GM23248 (cell line): ENCODE measurements at regions not wholly inside any gene's neighbourhood (a gene's known extent, or its start where the extent isn't known, plus 50 kb on each side); places are given as distances from the start of the nearest gene placed in this dataset.
"Not testable (repeated sequence)": the region's sequence is repeated elsewhere in the genome, so short reads cannot be mapped to it uniquely, and the experiment has no call there.

Experiments
- DNase-seq: peaks from one replicate; pipeline ENCODE4 v3.0.0-alpha.2; 2015
- H2AFZ ChIP-seq: fragments of 200-600 bp; sonication (generic); 2 replicates; pipeline ENCODE4 v1.6.1; 2016; ENCODE audit warnings: antibody characterized with exemption
- H3F3A ChIP-seq: fragments of 200-600 bp; sonication (generic); 2 replicates; pipeline ENCODE4 v1.6.1; 2016; ENCODE audit warnings: mild to moderate bottlenecking, antibody characterized with exemption, mixed run types; ENCODE audit not compliant: insufficient read depth
- H3K27ac ChIP-seq: fragments of 200-600 bp; sonication (generic); 2 replicates; pipeline ENCODE4 v1.5.1; 2016; ENCODE audit warnings: mild to moderate bottlenecking
- H3K27me3 ChIP-seq: fragments of 200-600 bp; sonication (generic); replicated peaks from 2 replicates; pipeline ENCODE4 v1.6.1; 2016; ENCODE audit warnings: mild to moderate bottlenecking; ENCODE audit not compliant: insufficient read depth
- H3K36me3 ChIP-seq: fragments of 200-600 bp; sonication (generic); 2 replicates; pipeline ENCODE4 v1.6.1; 2016; ENCODE audit warnings: low read depth, mild to moderate bottlenecking
- H3K4me1 ChIP-seq: fragments of 200-600 bp; sonication (generic); 2 replicates; pipeline ENCODE4 v1.6.1; 2016; ENCODE audit warnings: mild to moderate bottlenecking; ENCODE audit not compliant: insufficient read depth
- H3K4me2 ChIP-seq: fragments of 200-600 bp; sonication (generic); one replicate; pipeline ENCODE4 v1.6.1; 2016; ENCODE audit warnings: mild to moderate bottlenecking; ENCODE audit not compliant: unreplicated experiment
- H3K4me3 ChIP-seq: fragments of 200-600 bp; sonication (generic); 2 replicates; pipeline ENCODE4 v1.5.1; 2016; ENCODE audit warnings: mild to moderate bottlenecking
- H3K79me2 ChIP-seq: fragments of 200-600 bp; sonication (generic); 2 replicates; pipeline ENCODE4 v1.6.1; 2016; ENCODE audit warnings: mild to moderate bottlenecking; ENCODE audit not compliant: insufficient read depth
- H3K9ac ChIP-seq: fragments of 200-600 bp; sonication (generic); 2 replicates; pipeline ENCODE4 v1.6.1; 2016; ENCODE audit warnings: mild to moderate bottlenecking
- H3K9me2 ChIP-seq: fragments of 200-600 bp; sonication (generic); 2 replicates; pipeline ENCODE4 v1.6.1; 2016; ENCODE audit warnings: mixed run types, mild to moderate bottlenecking, moderate library complexity; ENCODE audit not compliant: insufficient read depth
- H3K9me3 ChIP-seq: fragments of 200-600 bp; sonication (generic); one replicate; pipeline ENCODE4 v1.6.1; 2017; ENCODE audit warnings: low read depth
- H4K20me1 ChIP-seq: fragments of 200-600 bp; sonication (generic); 2 replicates; pipeline ENCODE4 v1.6.0; 2016; ENCODE audit not compliant: insufficient read depth
- EZH2 ChIP-seq: fragments of 200-600 bp; sonication (generic); IDR thresholded peaks from 2 replicates; pipeline ENCODE4 v1.6.1; 2018; ENCODE audit warnings: antibody characterized with exemption, mild to moderate bottlenecking; ENCODE audit not compliant: insufficient read depth, poor library complexity, severe bottlenecking
- EZH2phosphoT487 ChIP-seq: fragments of 200-600 bp; sonication (generic); IDR thresholded peaks from 2 replicates; pipeline ENCODE4 v1.6.1; 2018; ENCODE audit warnings: antibody characterized with exemption, moderate library complexity, mild to moderate bottlenecking, low read depth; ENCODE audit not compliant: insufficient read depth
- WGBS, 2 experiments: methylation state at CpG; one replicate each; pipeline ENCODE4 v1.1.6; 2015 to 2017; ENCODE audit warnings: low lambda C conversion rate in 2 of 2, low coverage in 1 of 2; ENCODE audit errors: missing lambda C conversion rate in 2 of 2; 5-methylcytosine and 5-hydroxymethylcytosine counted together
- in situ Hi-C: fragments of 300-500 bp; cut with MboI; formaldehyde crosslinking; loops from 2 replicates; pipeline ENCODE4 v1.15.0; 2020

DNA sequence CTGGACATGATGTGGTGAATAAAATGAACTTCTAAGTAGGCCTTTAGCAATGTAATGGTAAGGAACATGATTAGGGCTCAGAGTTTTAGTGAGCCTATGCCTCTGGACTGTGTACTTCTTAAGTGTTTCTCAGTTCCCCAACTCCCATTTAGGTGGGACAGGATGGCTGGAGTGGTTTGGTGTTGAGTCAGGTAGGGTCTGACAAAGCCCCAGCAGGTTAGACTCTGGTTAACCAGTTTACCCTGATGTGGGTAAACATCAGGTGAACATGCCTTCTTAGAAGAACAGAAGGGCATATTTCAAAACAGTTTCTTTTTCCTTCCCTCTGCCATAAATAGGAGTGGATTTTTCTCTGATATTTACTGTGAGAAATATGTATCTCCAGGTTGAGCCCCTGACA is 1548.7 kb downstream of the GRIK2 start:
- Histone ChIP-seq H3F3A (no peaks in the 10 kb centered on the region), H3K9ac (no peak overlapping the region), H3K4me1 (no peaks in the 10 kb centered on the region), H3K36me3 (no peaks in the 10 kb centered on the region), H3K4me3 (no peak overlapping the region), H4K20me1 (no peaks in the 10 kb centered on the region), H3K9me2 (no peaks in the 10 kb centered on the region), H3K9me3 (no peaks in the 10 kb centered on the region), H3K27me3 (no peaks in the 10 kb centered on the region), H3K79me2 (no peaks in the 10 kb centered on the region), H3K27ac (no peak overlapping the region), H2AFZ (no peak overlapping the region), H3K4me2 (no peak overlapping the region)
- TF ChIP-seq EZH2 (no peak), EZH2phosphoT487 (no peak)
- in situ Hi-C loops = no loop called here
- DNase-seq = no peak

DNA sequence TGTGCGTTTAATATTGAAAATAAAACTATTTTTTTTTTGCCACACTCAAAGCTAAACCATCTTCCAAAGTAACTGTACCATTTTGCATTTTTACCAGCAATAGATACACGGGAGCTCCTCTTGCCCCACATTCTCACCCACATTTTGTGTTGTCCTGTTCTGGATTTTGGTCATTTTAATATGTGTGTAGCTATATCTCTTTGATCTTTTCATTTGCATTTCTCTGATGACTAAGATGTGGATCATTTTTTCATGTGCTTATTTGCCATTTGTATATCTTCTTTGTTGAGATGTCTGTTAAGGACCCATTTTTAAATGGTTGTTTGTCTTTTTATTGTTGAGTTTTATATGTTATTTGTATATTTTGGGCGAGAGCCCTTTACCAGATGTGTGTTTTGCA is 1543.5 kb downstream of the GRIK2 start:
- no peak overlapping the region for H3K4me3 ChIP-seq
- no peak overlapping the region for H2AFZ ChIP-seq
- no peak overlapping the region for H3K4me2 ChIP-seq
- no peaks in the 10 kb centered on the region for H4K20me1 ChIP-seq
- no peaks in the 10 kb centered on the region for H3K9me3 ChIP-seq
- no peak overlapping the region for H3K27ac ChIP-seq
- in situ Hi-C loops = no loop called here
- H3F3A ChIP-seq = no peaks in the 10 kb centered on the region
- H3K9me2 ChIP-seq = no peaks in the 10 kb centered on the region
- no peak for DNase-seq
- WGBS, 2 experiments = 14 to 17% methylated on average over 3 of the region's 3 CpGs
- TF ChIP-seq EZH2phosphoT487 (no peak), EZH2 (no peak)
- no peaks in the 10 kb centered on the region for H3K79me2 ChIP-seq
- H3K36me3 ChIP-seq = no peaks in the 10 kb centered on the region
- no peaks in the 10 kb centered on the region for H3K4me1 ChIP-seq
- H3K9ac ChIP-seq = no peak overlapping the region
- H3K27me3 ChIP-seq = no peaks in the 10 kb centered on the region

GRCh38 chr6:102928109-102928508 is 1534.6 kb downstream of the GRIK2 start:
- no peaks in the 10 kb centered on the region for H3K4me1 ChIP-seq
- H3K9me3 ChIP-seq = no peaks in the 10 kb centered on the region
- H3K27me3 ChIP-seq = no peaks in the 10 kb centered on the region
- no peaks in the 10 kb centered on the region for H3K36me3 ChIP-seq
- no peak overlapping the region for H3K4me2 ChIP-seq
- no peak for DNase-seq
- in situ Hi-C loops = no loop called here
- no peak overlapping the region for H2AFZ ChIP-seq
- H3K27ac ChIP-seq = no peak overlapping the region
- no peaks in the 10 kb centered on the region for H4K20me1 ChIP-seq
- no peaks in the 10 kb centered on the region for H3F3A ChIP-seq
- no peak overlapping the region for H3K9ac ChIP-seq
- no peak overlapping the region for H3K4me3 ChIP-seq
- H3K9me2 ChIP-seq = no peaks in the 10 kb centered on the region
- 25 to 30% methylated on average over 3 of the region's 3 CpGs for WGBS, 2 experiments
- no peaks in the 10 kb centered on the region for H3K79me2 ChIP-seq
- TF ChIP-seq EZH2 (no peak), EZH2phosphoT487 (no peak)

DNA sequence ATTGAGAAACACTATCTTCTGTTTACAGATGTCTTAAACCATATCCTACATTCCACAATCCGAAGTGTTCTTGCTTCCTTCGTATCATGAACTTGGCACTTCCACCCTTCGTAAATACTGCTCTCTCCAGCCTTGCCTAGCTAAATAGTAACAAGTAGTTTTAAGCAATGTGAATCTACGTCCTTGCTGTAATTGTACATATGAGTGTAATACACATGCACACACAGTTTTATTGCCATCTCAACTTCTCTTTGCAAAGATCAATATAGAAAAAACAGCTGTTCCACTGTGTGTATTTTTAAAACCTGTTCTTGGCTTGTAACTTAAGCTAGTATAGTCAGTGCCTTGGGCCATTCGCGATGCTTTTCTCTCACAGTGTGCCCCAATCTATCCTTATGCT is 1524.7 kb downstream of the GRIK2 start:
- no peaks in the 10 kb centered on the region for H3K36me3 ChIP-seq
- no peak for DNase-seq
- H3K9me2 ChIP-seq = no peaks in the 10 kb centered on the region
- H3K27me3 ChIP-seq = no peaks in the 10 kb centered on the region
- no peak for TF ChIP-seq EZH2phosphoT487
- TF ChIP-seq EZH2 = no peak
- no peaks in the 10 kb centered on the region for H3K9me3 ChIP-seq
- no peak overlapping the region for H3K4me2 ChIP-seq
- H3K9ac ChIP-seq = no peak overlapping the region
- H3K4me1 ChIP-seq = no peaks in the 10 kb centered on the region
- H3F3A ChIP-seq = no peaks in the 10 kb centered on the region
- no peaks in the 10 kb centered on the region for H3K79me2 ChIP-seq
- 16 to 18% methylated on average over 6 of the region's 6 CpGs for WGBS, 2 experiments
- no peak overlapping the region for H2AFZ ChIP-seq
- H4K20me1 ChIP-seq = no peaks in the 10 kb centered on the region
- no peak overlapping the region for H3K27ac ChIP-seq
- no peak overlapping the region for H3K4me3 ChIP-seq
- in situ Hi-C loops = no loop called here

DNA sequence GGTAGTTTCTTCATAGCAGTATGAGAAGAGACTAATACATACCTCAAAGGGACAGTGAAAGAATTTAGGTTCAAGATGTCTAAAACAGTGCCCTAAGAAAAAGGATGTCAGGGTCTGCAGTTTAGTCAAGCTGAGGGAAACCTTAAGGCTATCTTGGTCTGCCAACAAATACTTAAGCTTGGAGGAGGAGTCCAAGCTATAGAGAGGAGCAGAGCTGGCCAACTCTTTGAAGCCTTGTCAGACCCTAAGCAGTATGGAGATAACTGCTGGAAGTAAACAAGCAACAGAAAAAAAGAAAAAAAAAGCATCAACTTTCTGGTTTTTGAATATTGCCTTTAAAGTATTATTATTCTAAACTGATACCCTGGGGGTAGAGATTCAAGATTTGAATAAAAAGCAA is 1518.1 kb downstream of the GRIK2 start:
- Histone ChIP-seq H3K9ac (no peak overlapping the region), H3K4me1 (no peaks in the 10 kb centered on the region), H3K9me2 (no peaks in the 10 kb centered on the region), H3K36me3 (no peaks in the 10 kb centered on the region), H3K4me2 (no peak overlapping the region), H3K4me3 (no peak overlapping the region), H3F3A (no peaks in the 10 kb centered on the region), H3K79me2 (no peaks in the 10 kb centered on the region), H4K20me1 (no peaks in the 10 kb centered on the region), H2AFZ (no peak overlapping the region), H3K27me3 (no peaks in the 10 kb centered on the region), H3K27ac (no peak overlapping the region), H3K9me3 (no peaks in the 10 kb centered on the region)
- TF ChIP-seq EZH2 (no peak), EZH2phosphoT487 (no peak)
- DNase-seq = no peak
- in situ Hi-C loops = no loop called here

DNA sequence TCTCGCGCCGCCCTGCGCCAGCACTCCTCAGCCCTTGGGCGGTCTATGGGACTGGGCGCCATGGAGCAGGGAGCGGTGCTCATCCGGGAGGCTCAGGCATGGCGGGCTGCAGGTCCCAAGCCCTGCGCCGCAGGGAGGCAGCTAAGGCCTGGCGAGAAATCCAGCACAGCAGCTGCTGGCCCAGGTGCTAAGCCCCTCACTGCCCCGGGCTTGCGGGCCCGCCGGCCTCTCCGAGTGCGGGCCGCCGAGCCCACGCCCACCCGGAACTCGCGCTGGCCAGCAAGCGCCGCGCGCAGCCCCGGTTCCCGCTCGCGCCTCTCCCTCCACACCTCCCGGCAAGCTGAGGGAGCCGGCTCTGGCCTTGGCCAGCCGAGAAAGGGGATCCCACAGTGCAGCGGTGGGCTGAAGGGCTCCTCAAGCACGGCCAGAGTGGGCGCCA is 1517.2 kb downstream of the GRIK2 start:
- H4K20me1 ChIP-seq, in situ Hi-C loops, H3K27ac ChIP-seq, H3K79me2 ChIP-seq, H3K4me1 ChIP-seq, H3K27me3 ChIP-seq, H3K9me2 ChIP-seq, H3K36me3 ChIP-seq, H3F3A ChIP-seq, H3K4me3 ChIP-seq, DNase-seq, H3K9me3 ChIP-seq, H2AFZ ChIP-seq, H3K9ac ChIP-seq, H3K4me2 ChIP-seq: not testable (repeated sequence)
- 78 to 86% methylated on average over 22 to 38 of the region's 38 CpGs for WGBS, 2 experiments
